Subcutaneous abdominal adipose tissue (tissue), 5 donors: ENCODE measurements at regions not wholly inside any gene's neighbourhood (a gene's known extent, or its start where the extent isn't known, plus 50 kb on each side); places are given as distances from the start of the nearest gene placed in this dataset.

Experiments
- H3K27ac ChIP-seq: one replicate; pipeline ENCODE4 v1.7.0; 2013; ENCODE audit warnings: low read depth, mild to moderate bottlenecking, inconsistent platforms, low read length, moderate library complexity
- H3K27me3 ChIP-seq, 5 donors: one replicate each; pipeline ENCODE4 v1.7.0; 2013; ENCODE audit warnings: low read length in 5 of 5, inconsistent platforms in 1 of 5; ENCODE audit not compliant: control insufficient read depth in 5 of 5, insufficient read depth in 4 of 5
- H3K36me3 ChIP-seq, 5 donors: one replicate each; pipeline ENCODE4 v1.7.0; 2013; ENCODE audit warnings: low read length in 5 of 5; ENCODE audit not compliant: control insufficient read depth in 5 of 5, insufficient read depth in 5 of 5
- H3K4me1 ChIP-seq, 5 donors: one replicate each; pipeline ENCODE4 v1.7.0; 2013; ENCODE audit warnings: low read length in 5 of 5, mild to moderate bottlenecking in 3 of 5, moderate library complexity in 1 of 5; ENCODE audit not compliant: control insufficient read depth in 5 of 5, insufficient read depth in 5 of 5
- H3K4me3 ChIP-seq, 5 donors: one replicate each; pipeline ENCODE4 v1.7.0; 2013; ENCODE audit warnings: low read length in 5 of 5, low read depth in 1 of 5
- H3K9ac ChIP-seq, 5 donors: one replicate each; pipeline ENCODE4 v1.7.0; 2013; ENCODE audit warnings: low read length in 5 of 5, mild to moderate bottlenecking in 4 of 5, moderate library complexity in 3 of 5
- H3K9me3 ChIP-seq, 5 donors: one replicate each; pipeline ENCODE4 v1.7.0; 2013; ENCODE audit warnings: low read length in 5 of 5; ENCODE audit not compliant: control insufficient read depth in 5 of 5
- donor health status: healthy.
- donor health status: healthy.
- donor health status: healthy.
- donor health status: healthy.
- donor health status: healthy.

DNA sequence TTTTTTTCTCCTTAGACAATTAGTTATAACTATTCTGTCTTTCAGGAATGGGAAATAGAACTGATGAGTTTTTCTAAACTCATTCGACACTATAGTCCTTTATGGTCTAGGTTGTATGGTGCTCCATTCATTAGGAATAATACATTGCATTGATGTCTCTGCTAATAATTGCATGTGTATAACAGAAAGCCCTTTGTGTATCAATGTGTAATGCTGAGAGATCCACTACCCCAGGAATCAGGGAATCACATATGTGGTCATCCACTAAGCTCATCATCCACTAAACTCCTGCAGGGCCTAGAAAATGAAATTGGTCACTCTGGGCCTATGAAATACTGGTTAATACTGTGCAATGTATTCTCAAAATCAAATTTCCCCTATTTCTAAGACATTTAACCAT lies 242.0 kb upstream of the CDH18 start:
- Histone ChIP-seq H3K4me3 (no peak overlapping the region), H3K36me3 (no peaks in the 10 kb centered on the region), H3K9me3 (no peaks in the 10 kb centered on the region), H3K4me1 (no peaks in the 10 kb centered on the region), H3K27ac (no peak overlapping the region), H3K27me3 (no peaks in the 10 kb centered on the region), H3K9ac (no peak overlapping the region)

GRCh38 chr5:20229303-20230005 lies 241.5 kb upstream of the CDH18 start:
- H3K27me3 ChIP-seq, result no peaks in the 10 kb centered on the region
- H3K36me3 ChIP-seq, result no peaks in the 10 kb centered on the region
- H3K27ac ChIP-seq, result no peak overlapping the region
- H3K4me3 ChIP-seq, result no peak overlapping the region
- H3K4me1 ChIP-seq, result no peaks in the 10 kb centered on the region
- no peaks in the 10 kb centered on the region for H3K9me3 ChIP-seq
- H3K9ac ChIP-seq, result no peak overlapping the region

DNA sequence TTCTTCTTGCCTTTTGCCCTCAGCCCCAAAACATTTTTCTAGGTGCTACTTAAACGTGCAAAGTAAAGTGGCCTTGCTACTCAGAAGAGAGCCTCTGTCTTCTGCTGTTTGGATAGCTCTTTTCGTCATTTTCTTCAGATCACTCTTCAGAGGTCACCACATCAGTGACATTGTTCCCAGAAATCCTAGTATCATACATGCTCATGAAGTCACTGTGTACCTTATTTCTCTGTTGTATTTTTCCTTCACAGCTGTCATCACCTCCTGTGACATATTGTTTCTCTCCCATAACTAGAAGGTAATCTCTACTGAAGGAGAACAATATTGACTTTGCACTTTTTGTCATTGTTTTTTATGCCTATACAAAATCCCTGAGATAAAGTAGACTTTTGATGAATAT lies 237.0 kb upstream of the CDH18 start:
- no peaks in the 10 kb centered on the region for H3K27me3 ChIP-seq
- H3K9me3 ChIP-seq, result no peaks in the 10 kb centered on the region
- no peaks in the 10 kb centered on the region for H3K4me1 ChIP-seq
- H3K27ac ChIP-seq, result no peak overlapping the region
- H3K4me3 ChIP-seq, result no peak overlapping the region
- H3K9ac ChIP-seq, result no peak overlapping the region
- H3K36me3 ChIP-seq, result no peaks in the 10 kb centered on the region

DNA sequence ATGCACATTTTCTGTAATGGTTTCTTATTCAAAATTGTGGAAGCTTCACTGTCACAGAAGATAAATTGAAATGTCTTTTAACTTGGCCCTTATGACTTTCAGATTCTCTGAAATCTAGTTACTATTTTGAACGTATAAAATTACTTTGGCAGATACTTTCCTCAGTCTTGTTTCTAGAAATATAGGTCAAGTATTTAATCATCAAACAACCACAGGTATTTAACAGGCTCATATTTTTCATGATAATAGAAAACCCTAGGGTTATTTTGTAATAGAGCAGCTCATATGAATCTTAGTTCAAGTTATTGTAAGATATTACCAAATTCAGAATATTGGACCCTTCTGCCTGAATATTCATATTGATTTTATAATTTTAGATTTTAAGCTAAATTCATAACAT lies 236.0 kb upstream of the CDH18 start:
- Histone ChIP-seq H3K9ac (no peak overlapping the region), H3K36me3 (no peaks in the 10 kb centered on the region), H3K9me3 (no peaks in the 10 kb centered on the region), H3K4me3 (no peak overlapping the region), H3K4me1 (no peaks in the 10 kb centered on the region), H3K27ac (no peak overlapping the region), H3K27me3 (no peaks in the 10 kb centered on the region)

DNA sequence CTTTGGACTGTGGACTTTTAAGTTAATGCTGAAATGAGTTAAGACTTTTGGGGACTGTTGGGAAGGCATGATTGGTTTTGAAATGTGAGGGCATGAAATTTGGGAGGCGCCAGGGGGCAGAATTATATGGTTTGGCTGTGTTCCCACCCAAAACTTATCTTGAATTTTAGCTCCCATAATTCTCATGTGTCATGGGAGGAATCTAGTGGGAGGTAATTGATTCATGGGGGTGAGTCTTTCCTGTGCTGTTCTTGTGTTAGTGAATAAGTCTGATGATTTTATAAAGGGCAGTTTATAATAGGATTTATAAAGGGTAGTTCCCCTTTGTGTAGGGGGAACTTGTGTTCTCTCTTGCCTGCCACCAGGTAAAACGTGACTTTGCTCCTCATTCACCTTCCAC lies 235.5 kb upstream of the CDH18 start:
- Histone ChIP-seq H3K36me3 (no peaks in the 10 kb centered on the region), H3K4me1 (no peaks in the 10 kb centered on the region), H3K9ac (no peak overlapping the region), H3K4me3 (no peak overlapping the region), H3K9me3 (no peaks in the 10 kb centered on the region), H3K27ac (no peak overlapping the region), H3K27me3 (no peaks in the 10 kb centered on the region)

GRCh38 chr5:20215257-20215656 lies 227.3 kb upstream of the CDH18 start:
- Histone ChIP-seq H3K27ac (no peak overlapping the region), H3K4me1 (no peaks in the 10 kb centered on the region)

GRCh38 chr5:20213803-20214202 lies 225.8 kb upstream of the CDH18 start:
- Histone ChIP-seq H3K4me3 (no peak overlapping the region), H3K9me3 (no peaks in the 10 kb centered on the region), H3K27ac (no peak overlapping the region), H3K9ac (no peak overlapping the region), H3K36me3 (no peaks in the 10 kb centered on the region), H3K4me1 (no peaks in the 10 kb centered on the region), H3K27me3 (no peaks in the 10 kb centered on the region)

More at GRCh38 chr5:20215257-20215656, 227.3 kb upstream of the CDH18 start:
- Histone ChIP-seq H3K9me3 (no peaks in the 10 kb centered on the region), H3K9ac (no peak overlapping the region), H3K27me3 (no peaks in the 10 kb centered on the region), H3K36me3 (no peaks in the 10 kb centered on the region), H3K4me3 (no peak overlapping the region)

GRCh38 chr5:20212701-20213100 lies 224.7 kb upstream of the CDH18 start:
- no peak overlapping the region for H3K9ac ChIP-seq
- no peaks in the 10 kb centered on the region for H3K4me1 ChIP-seq
- no peak overlapping the region for H3K4me3 ChIP-seq
- H3K36me3 ChIP-seq, result no peaks in the 10 kb centered on the region
- no peaks in the 10 kb centered on the region for H3K27me3 ChIP-seq
- no peaks in the 10 kb centered on the region for H3K9me3 ChIP-seq
- H3K27ac ChIP-seq, result no peak overlapping the region

DNA sequence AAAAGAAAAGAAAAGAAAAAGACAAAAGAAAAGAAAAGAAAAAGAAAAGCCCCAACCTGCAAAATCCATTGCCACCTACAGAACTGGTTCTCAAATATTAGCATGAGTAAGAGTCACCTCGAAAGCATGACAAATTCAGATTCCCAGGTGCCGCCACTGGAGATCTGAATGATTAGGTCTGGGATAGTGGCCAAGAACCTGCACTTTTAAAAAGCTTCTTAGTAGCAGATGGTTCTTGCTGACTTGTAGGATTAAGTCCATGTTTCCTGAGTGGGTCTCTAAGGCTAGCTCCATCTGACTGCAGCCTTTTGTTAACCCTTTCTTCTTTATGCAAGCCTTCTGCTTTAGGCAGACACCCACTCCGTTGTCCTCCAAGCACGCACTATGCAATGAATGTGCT lies 178.5 kb upstream of the CDH18 start:
- H3K27me3 ChIP-seq, result no peaks in the 10 kb centered on the region
- no peaks in the 10 kb centered on the region for H3K36me3 ChIP-seq
- no peak overlapping the region for H3K4me3 ChIP-seq
- H3K27ac ChIP-seq, result no peak overlapping the region
- no peaks in the 10 kb centered on the region for H3K9me3 ChIP-seq
- no peaks in the 10 kb centered on the region for H3K4me1 ChIP-seq
- H3K9ac ChIP-seq, result no peak overlapping the region

- Histone ChIP-seq H3K4me3 (no peak overlapping the region), H3K27ac (no peak overlapping the region), H3K9me3 (peaks cover 0 to 8% (median 0%) of the 10 kb centered on the region in 5 donors), H3K4me1 (no peaks in the 10 kb centered on the region), H3K27me3 (no peaks in the 10 kb centered on the region), H3K9ac (no peak overlapping the region), H3K36me3 (peaks cover 0 to 4% (median 0%) of the 10 kb centered on the region in 5 donors)
Observed at GRCh38 chr5:20158006-20158405, 170.0 kb upstream of the CDH18 start.
